Stimulated activated CD4-positive, alpha-beta T cell treated with anti-CD3 and anti-CD28 coated beads, Interleukin-12 subunit alpha, Interleukin-12 subunit beta, amount 100 ng/mL, for 4 hours (primary cell): ENCODE measurements at regions not wholly inside any gene's neighbourhood (a gene's known extent, or its start where the extent isn't known, plus 50 kb on each side); places are given as distances from the start of the nearest gene placed in this dataset.
"Not testable (repeated sequence)": the region's sequence is repeated elsewhere in the genome, so short reads cannot be mapped to it uniquely, and the experiment has no call there.

Source experiments
- DNase-seq: peaks from one replicate; pipeline ENCODE4 v3.0.0-alpha.2; 2020

DNA sequence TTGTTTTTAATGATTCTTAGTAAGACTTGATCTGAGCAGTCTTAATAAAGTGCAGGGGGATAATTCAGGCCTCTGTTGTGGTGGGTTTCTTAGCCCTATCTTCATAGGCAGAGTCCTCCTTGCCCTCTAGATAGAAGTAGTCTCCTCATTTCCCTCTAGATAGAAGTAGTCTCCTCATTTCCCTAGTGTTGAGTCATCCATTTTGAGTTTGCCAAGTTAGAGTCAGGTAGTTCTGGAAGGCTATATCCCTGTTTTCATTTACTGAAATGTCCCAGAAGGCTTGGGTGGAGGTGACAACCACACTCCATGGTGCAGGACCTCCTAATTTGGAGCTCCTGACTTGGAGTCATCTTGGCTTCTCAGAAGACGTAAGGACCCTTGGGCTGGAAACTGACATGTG lies 384.6 kb downstream of the MLLT3 start:
- DNase-seq = no peak

GRCh38 chr9:20236676-20237075 lies 385.6 kb downstream of the MLLT3 start:
- no peak for DNase-seq

DNA sequence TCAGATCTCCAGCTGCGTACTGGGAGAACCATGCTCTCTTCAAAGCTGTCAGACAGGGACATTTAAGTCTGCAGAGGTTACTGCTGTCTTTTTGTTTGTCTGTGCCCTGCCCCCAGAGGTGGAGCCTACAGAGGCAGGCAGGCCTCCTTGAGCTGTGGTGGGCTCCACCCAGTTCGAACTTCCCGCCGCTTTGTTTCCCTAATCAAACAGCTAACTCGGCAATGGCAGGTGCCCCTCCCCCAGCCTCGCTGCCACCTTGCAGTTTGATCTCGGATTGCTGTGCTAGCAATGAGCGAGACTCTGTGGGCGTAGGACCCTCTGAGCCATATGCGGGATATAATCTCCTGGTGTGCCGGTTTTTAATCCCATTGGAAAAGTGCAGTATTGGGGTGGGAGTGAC lies 387.1 kb downstream of the MLLT3 start:
- DNase-seq = not testable (repeated sequence)

GRCh38 chr9:20228096-20228495 lies 394.2 kb downstream of the MLLT3 start:
- no peak for DNase-seq

DNA sequence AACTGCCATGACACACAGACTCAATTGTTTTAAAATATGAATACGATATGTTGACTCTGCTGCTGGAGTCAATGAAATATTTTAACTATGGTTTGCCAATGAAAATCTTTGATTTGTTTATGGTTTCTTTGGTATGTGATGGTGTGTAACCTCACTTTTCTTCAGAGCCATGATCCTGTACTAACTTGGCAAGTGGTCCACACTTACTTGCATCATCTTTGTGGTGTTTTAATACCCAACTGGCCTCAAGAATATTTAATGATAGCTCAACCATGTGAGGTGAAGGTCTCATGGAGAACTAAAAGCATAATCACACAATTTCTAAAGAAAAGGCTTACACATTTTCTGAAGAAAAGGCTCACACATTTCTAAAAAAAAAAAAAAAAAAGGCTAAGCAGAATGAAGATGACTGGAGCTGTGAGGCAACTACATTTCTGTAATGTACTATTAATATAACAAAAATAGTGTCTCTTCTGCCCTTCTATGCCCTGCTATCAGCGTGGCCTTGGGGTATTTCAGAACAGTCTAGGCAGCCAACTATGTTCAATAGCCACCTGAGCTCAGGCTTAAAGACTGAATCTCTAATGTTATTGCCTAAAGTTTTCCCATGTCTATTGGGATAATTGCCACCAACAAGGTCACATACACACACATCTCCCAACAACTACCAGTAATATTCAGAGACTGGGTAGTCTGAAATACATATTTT lies 395.0 kb downstream of the MLLT3 start:
- DNase-seq = no peak

DNA sequence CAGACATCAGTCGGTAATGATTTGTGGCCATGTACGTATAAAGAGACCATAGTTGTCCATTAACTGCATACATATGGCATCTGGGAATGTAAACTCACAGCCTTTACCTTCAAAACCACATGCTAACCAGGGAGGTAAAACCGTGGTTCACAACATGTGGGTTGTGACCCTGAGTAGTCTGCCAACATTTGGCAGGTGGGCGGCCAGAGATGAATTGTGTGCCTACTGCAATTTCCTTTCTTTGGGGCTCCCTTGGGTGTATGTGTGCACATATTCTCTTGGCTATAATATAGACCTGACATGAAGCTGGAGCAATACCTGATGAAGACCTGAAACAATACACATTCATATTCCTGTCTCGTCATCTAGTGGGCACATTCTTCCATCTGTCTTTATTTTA lies 396.0 kb downstream of the MLLT3 start:
- DNase-seq = no peak

DNA sequence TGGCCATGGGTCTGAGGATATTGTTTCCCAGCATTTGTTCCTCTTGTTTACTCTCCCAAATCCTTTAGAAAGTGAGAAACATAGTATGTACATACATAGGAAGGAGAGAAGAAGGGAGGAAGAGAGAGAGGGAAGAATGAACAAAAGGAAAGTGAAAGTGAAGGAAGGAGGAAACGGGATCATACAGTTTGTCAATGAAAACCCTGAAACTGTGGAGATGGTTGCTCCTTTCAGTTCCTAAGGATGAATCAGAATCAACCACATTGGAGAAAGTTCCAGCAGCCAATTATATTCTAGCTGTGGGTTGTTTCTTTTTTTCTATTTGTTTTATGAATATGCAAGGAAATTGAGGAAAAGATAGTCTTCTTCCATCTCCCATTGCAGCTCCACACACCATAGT lies 396.5 kb downstream of the MLLT3 start:
- DNase-seq = no peak

DNA sequence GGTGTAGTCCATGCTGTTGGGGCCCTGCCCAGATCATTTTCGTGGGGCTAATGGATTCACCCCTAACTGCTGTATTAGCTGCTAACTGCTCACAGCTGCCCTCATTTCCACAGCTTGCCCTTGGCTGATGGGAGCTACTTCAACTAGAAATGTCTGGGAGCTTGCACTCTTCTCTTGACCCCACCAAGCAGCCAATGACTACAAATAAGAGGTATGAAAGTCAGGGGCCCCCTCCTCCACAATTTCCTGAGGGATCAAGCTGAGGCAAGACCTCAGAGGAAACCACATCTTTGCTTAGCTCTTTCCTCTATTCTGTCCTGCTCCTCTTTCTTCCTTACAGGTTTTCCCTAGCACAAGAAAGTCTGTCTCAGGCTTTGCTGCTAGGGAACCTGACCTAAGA lies 397.5 kb downstream of the MLLT3 start:
- no peak for DNase-seq

GRCh38 chr9:20220286-20220685 lies 402.0 kb downstream of the MLLT3 start:
- no peak for DNase-seq

GRCh38 chr9:20219437-20219836 lies 402.9 kb downstream of the MLLT3 start:
- DNase-seq = no peak

DNA sequence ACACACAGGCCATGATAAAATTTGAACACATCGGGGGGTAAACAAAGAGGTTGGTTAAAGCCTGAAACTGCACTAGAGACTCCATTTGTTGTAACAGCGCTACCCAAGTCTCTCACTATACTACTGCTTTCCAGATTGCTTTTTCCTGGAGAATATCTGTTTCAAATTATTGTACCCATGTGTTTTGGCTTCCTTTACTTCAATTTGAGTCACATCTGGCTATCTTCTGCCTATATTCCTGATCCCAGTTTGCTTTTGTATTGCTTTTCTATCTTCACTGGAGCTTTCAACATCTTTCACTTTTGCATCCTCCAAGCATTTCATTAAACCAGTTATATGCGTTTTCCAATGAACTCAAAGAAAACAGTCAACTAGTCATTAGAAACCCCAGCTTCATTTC lies 404.7 kb downstream of the MLLT3 start:
- DNase-seq = no peak

DNA sequence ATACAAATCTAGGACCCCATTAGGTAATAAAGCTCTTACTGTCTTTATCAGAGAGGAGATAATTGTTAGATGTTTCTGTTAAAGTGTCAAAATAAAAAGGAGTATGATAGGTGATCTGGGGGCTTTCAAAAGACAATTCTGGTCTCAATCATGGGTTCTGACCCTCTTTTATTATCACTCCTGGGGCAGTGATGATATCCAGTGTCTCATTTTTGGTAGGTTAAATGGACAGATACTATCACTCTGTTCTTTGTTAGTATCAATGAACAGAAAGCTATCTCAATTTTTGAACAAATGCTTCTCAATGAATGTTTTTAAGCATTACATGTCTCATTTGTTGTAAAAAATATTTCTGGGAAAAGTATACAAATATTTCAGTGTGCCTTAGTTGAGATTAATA lies 405.9 kb downstream of the MLLT3 start:
- no peak for DNase-seq

GRCh38 chr9:20215552-20215951 lies 406.7 kb downstream of the MLLT3 start:
- DNase-seq = no peak

- no peak for DNase-seq
Observed at GRCh38 chr9:20212806-20213205, 409.5 kb downstream of the MLLT3 start.

GRCh38 chr9:20209391-20210340 lies 412.6 kb downstream of the MLLT3 start:
- DNase-seq = no peak

- no peak for DNase-seq
Observed at GRCh38 chr9:20208961-20209371, 413.3 kb downstream of the MLLT3 start.

DNA sequence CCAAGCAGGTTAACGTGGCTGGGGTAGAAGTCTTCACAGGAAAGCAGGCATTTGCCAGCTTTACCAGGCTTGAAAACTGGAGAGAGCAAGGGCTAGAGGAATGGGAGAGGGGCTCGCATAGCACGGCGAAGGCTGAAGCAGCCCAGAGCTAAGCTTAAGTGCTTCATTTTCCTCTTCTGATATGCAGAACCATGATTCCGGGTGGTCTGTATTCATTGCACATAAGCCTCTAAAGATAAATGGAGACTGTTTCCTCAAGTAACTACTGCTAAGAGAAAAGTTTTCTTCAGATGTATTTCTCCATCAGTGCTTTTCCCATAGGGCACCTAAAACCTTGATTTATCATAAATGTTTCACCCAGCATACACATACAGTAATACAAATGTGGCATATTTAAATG lies 414.1 kb downstream of the MLLT3 start:
- no peak for DNase-seq

GRCh38 chr9:20207176-20207575 lies 415.1 kb downstream of the MLLT3 start:
- DNase-seq = no peak

DNA sequence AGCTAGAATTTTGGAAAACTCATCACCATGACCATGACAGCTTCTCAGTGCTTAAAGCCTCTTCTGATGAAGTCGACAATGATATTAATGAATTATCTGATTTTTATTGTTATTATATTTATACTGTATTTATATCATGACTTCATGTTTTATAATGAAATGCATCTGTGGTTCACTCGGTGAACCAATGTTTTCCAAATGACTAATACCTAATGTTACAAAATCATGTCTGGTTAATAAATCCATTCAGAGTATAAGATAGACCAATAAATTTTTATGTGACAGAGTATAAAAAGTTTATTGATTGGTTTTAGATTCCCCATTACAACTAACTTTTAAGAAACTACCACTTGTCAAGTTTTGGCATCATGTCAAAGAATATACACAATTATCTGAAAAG lies 416.5 kb downstream of the MLLT3 start:
- no peak for DNase-seq

DNA sequence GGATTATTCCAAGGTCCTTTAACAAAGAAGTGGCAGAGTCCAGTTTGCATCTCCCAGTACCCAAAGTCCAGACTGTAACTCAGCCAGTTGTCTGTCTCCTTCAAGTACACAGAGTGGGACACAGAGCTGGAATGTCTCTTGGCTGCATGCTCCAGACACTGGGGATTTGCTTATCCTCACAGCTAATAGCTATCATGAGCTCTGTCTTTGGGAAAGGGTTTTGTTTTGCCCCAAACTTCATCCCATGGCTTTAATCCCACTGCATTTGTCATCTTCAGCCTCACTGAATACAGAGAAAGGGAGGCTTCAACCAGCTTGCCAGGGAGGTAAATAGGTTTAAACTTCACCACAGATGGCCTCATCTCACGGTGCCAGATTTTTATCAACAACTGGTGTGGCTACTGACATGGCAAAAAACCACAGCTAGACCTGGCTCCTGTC lies 412.2 kb upstream of the SLC24A2 start:
- no peak for DNase-seq

DNA sequence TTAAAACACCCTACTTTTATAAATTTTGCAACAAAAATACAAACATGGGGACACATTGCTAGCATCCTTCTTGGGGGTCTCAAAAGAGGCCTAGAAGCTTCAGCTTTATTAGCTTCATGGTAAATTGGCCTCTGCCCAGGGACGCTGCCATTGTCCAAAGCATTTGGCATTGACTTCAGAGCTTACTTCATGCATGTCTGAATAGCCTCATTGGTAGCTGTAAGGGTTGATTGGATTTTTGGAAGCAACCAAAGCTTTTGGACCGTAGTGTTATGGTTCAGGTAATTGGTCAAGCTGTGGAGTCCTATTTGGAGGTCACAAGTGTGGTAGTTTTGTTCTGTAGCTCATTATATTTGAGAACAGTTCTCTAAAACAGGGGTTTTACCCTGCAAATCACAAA lies 411.7 kb upstream of the SLC24A2 start:
- DNase-seq = no peak

DNA sequence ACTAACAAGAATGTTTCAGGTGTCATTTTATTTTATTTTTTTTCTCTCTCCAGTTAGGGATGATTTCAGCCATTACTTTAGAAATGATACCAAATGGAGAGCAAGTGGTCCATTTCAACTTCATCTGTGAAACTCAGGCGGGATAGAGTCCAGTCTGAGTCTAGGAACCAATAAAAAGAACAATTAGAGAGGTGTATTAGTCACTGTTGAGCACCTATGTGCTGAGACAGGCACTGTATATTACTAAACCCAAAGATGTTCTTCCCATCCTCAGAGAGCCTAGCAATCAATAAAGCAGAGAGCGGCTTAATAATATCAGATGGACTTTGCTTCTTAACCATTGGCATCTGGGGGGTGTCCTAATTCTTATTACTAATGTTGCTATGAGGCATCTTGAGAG lies 410.3 kb upstream of the SLC24A2 start:
- DNase-seq = no peak

GRCh38 chr9:20197976-20198685 lies 409.3 kb upstream of the SLC24A2 start:
- no peak for DNase-seq
